Fibroblast of villous mesenchyme (primary cell): ENCODE measurements at regions not wholly inside any gene's neighbourhood (a gene's known extent, or its start where the extent isn't known, plus 50 kb on each side); places are given as distances from the start of the nearest gene placed in this dataset.

Source experiments
- DNase-seq: peaks from one replicate; pipeline ENCODE4 v3.0.0-alpha.2; 2010; ENCODE audit warnings: low read depth
- H3K4me3 ChIP-seq: 2 replicates; pipeline ENCODE4 v1.5.1; 2011; ENCODE audit warnings: low read depth, mild to moderate bottlenecking, low read length
- CTCF ChIP-seq: IDR thresholded peaks from 2 replicates; pipeline ENCODE4 v1.5.1; 2012; ENCODE audit warnings: low read depth, mild to moderate bottlenecking, low read length; ENCODE audit not compliant: insufficient read depth

- no peak overlapping the region for H3K4me3 ChIP-seq
- no peak for DNase-seq
- no peak for TF ChIP-seq CTCF
These were observed 178.3 kb upstream of the RFC3 start for GRCh38 chr13:33639626-33640080.

GRCh38 chr13:33640832-33641231 lies 177.1 kb upstream of the RFC3 start:
- no peak for TF ChIP-seq CTCF
- DNase-seq, result no peak

GRCh38 chr13:33642374-33643065 lies 175.4 kb upstream of the RFC3 start:
- TF ChIP-seq CTCF, result no peak
- H3K4me3 ChIP-seq, result no peak overlapping the region
- peak; percentile 99 for DNase-seq

More at GRCh38 chr13:33640832-33641231, 177.1 kb upstream of the RFC3 start:
- no peak overlapping the region for H3K4me3 ChIP-seq

GRCh38 chr13:33644581-33645543 lies 173.1 kb upstream of the RFC3 start:
- no peak overlapping the region for H3K4me3 ChIP-seq
- peak; percentile 63 for DNase-seq
- TF ChIP-seq CTCF, result no peak

- no peak for TF ChIP-seq CTCF
- H3K4me3 ChIP-seq, result no peak overlapping the region
- no peak for DNase-seq
These were observed 172.1 kb upstream of the RFC3 start for GRCh38 chr13:33645591-33646554.

GRCh38 chr13:33649212-33649878 lies 168.6 kb upstream of the RFC3 start:
- DNase-seq, result peak; percentile 83
- H3K4me3 ChIP-seq, result no peak overlapping the region
- no peak for TF ChIP-seq CTCF
